ENCODE measurements at regions not wholly inside any gene's neighbourhood (a gene's known extent, or its start where the extent isn't known, plus 50 kb on each side); places are given as distances from the start of the nearest gene placed in this dataset.
A peak's percentile ranks its signal among the peaks of the same experiment; 100 is the strongest.

DNA sequence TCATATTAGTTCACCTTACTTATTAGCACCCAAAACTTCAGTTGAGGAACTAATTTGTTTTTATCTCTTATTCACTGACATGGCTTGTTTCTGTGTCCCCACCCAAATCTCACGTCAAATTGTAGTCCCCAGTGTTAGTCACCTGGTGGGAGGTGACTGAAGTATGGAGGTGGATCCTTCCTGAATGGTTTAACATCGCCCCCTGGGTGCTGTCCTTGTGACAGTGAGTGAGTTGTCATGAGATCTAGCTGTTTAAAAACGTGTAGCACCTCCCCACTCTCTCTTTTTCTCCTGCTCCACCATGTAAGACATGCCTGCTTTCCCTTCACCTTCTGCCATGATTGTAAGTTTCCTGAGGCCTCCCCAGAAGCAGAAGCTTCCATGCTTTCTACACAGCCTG is 75.0 kb upstream of the HECTD2 start:
- peaks cover 2% of the 10 kb centered on the region; the same call in 1 of the 2 replicates for H3K27me3 Mint-ChIP-seq (ENCODE audit: low read depth)
- ATAC-seq (peak; percentile 70), DNase-seq (ENCODE audit: low spot score) (peak; percentile 21)
- no peaks in the 10 kb centered on the region for H3K36me3 Mint-ChIP-seq
- peaks cover 4% of the 10 kb centered on the region; the same call in 1 of the 2 replicates for H3K4me1 Mint-ChIP-seq
- no peak overlapping the region for H3K4me3 Mint-ChIP-seq
- no peak overlapping the region for H3K27ac Mint-ChIP-seq
- CTCF ChIA-PET: interaction anchor here (1.4 to 1.6 kb wide), 2 partner anchors 36 to 37 kb away, joined by 5 to 6 read pairs; no protein-coding TSS in a partner anchor
- peaks cover 6% of the 10 kb centered on the region for H3K9me3 Mint-ChIP-seq
- TF ChIP-seq NFATC4 (CRISPR knock-in tag; IDR thresholded peaks at IDR 0.05): no peak
- no peak for TF ChIP-seq NR2C2 (CRISPR knock-in tag; IDR thresholded peaks at IDR 0.05)
- TF ChIP-seq MYBL2 (CRISPR knock-in tag; IDR thresholded peaks at IDR 0.05): no peak
- TF ChIP-seq, protein P1, sequence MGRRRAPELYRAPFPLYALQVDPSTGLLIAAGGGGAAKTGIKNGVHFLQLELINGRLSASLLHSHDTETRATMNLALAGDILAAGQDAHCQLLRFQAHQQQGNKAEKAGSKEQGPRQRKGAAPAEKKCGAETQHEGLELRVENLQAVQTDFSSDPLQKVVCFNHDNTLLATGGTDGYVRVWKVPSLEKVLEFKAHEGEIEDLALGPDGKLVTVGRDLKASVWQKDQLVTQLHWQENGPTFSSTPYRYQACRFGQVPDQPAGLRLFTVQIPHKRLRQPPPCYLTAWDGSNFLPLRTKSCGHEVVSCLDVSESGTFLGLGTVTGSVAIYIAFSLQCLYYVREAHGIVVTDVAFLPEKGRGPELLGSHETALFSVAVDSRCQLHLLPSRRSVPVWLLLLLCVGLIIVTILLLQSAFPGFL (CRISPR knock-in tag; IDR thresholded peaks at IDR 0.05; ENCODE audit: borderline replicate concordance): no peak
- TF ChIP-seq, protein P2, sequence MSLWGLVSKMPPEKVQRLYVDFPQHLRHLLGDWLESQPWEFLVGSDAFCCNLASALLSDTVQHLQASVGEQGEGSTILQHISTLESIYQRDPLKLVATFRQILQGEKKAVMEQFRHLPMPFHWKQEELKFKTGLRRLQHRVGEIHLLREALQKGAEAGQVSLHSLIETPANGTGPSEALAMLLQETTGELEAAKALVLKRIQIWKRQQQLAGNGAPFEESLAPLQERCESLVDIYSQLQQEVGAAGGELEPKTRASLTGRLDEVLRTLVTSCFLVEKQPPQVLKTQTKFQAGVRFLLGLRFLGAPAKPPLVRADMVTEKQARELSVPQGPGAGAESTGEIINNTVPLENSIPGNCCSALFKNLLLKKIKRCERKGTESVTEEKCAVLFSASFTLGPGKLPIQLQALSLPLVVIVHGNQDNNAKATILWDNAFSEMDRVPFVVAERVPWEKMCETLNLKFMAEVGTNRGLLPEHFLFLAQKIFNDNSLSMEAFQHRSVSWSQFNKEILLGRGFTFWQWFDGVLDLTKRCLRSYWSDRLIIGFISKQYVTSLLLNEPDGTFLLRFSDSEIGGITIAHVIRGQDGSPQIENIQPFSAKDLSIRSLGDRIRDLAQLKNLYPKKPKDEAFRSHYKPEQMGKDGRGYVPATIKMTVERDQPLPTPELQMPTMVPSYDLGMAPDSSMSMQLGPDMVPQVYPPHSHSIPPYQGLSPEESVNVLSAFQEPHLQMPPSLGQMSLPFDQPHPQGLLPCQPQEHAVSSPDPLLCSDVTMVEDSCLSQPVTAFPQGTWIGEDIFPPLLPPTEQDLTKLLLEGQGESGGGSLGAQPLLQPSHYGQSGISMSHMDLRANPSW (CRISPR knock-in tag; conservative IDR thresholded peaks at IDR 0.05; ENCODE audit: low read depth): no peak
- TF ChIP-seq ZNF396 (CRISPR knock-in tag; IDR thresholded peaks at IDR 0.05; ENCODE audit: borderline replicate concordance): no peak
- TF ChIP-seq, protein P3, sequence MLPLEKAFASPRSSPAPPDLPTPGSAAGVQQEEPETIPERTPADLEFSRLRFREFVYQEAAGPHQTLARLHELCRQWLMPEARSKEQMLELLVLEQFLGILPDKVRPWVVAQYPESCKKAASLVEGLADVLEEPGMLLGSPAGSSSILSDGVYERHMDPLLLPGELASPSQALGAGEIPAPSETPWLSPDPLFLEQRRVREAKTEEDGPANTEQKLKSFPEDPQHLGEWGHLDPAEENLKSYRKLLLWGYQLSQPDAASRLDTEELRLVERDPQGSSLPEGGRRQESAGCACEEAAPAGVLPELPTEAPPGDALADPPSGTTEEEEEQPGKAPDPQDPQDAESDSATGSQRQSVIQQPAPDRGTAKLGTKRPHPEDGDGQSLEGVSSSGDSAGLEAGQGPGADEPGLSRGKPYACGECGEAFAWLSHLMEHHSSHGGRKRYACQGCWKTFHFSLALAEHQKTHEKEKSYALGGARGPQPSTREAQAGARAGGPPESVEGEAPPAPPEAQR (CRISPR knock-in tag; IDR thresholded peaks at IDR 0.05): no peak
- TF ChIP-seq FOXK1 (CRISPR knock-in tag; IDR thresholded peaks at IDR 0.05): no peak
- TF ChIP-seq IRF2 (CRISPR knock-in tag; IDR thresholded peaks at IDR 0.05; ENCODE audit: borderline replicate concordance, low read depth): no peak
- no peak for TF ChIP-seq GABPB1 (CRISPR knock-in tag; IDR thresholded peaks at IDR 0.05)
- TF ChIP-seq, protein P4, sequence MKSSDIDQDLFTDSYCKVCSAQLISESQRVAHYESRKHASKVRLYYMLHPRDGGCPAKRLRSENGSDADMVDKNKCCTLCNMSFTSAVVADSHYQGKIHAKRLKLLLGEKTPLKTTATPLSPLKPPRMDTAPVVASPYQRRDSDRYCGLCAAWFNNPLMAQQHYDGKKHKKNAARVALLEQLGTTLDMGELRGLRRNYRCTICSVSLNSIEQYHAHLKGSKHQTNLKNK (CRISPR knock-in tag; IDR thresholded peaks at IDR 0.05): no peak
- TF ChIP-seq PRRX2 (CRISPR knock-in tag; IDR thresholded peaks at IDR 0.05): no peak
- no peak for TF ChIP-seq ZNF121 (CRISPR knock-in tag; IDR thresholded peaks at IDR 0.05)
- TF ChIP-seq SMAD3 (CRISPR knock-in tag; IDR thresholded peaks at IDR 0.05; ENCODE audit: borderline replicate concordance): no peak
- TF ChIP-seq, protein P5, sequence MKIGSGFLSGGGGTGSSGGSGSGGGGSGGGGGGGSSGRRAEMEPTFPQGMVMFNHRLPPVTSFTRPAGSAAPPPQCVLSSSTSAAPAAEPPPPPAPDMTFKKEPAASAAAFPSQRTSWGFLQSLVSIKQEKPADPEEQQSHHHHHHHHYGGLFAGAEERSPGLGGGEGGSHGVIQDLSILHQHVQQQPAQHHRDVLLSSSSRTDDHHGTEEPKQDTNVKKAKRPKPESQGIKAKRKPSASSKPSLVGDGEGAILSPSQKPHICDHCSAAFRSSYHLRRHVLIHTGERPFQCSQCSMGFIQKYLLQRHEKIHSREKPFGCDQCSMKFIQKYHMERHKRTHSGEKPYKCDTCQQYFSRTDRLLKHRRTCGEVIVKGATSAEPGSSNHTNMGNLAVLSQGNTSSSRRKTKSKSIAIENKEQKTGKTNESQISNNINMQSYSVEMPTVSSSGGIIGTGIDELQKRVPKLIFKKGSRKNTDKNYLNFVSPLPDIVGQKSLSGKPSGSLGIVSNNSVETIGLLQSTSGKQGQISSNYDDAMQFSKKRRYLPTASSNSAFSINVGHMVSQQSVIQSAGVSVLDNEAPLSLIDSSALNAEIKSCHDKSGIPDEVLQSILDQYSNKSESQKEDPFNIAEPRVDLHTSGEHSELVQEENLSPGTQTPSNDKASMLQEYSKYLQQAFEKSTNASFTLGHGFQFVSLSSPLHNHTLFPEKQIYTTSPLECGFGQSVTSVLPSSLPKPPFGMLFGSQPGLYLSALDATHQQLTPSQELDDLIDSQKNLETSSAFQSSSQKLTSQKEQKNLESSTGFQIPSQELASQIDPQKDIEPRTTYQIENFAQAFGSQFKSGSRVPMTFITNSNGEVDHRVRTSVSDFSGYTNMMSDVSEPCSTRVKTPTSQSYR (CRISPR knock-in tag; IDR thresholded peaks at IDR 0.05): no peak
- TF ChIP-seq, protein P6, sequence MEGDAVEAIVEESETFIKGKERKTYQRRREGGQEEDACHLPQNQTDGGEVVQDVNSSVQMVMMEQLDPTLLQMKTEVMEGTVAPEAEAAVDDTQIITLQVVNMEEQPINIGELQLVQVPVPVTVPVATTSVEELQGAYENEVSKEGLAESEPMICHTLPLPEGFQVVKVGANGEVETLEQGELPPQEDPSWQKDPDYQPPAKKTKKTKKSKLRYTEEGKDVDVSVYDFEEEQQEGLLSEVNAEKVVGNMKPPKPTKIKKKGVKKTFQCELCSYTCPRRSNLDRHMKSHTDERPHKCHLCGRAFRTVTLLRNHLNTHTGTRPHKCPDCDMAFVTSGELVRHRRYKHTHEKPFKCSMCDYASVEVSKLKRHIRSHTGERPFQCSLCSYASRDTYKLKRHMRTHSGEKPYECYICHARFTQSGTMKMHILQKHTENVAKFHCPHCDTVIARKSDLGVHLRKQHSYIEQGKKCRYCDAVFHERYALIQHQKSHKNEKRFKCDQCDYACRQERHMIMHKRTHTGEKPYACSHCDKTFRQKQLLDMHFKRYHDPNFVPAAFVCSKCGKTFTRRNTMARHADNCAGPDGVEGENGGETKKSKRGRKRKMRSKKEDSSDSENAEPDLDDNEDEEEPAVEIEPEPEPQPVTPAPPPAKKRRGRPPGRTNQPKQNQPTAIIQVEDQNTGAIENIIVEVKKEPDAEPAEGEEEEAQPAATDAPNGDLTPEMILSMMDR (IDR thresholded peaks at IDR 0.05): no peak
- POLR2A ChIA-PET: interaction anchor here (0.8 kb wide), 1 partner anchor 401 kb away, joined by 5 read pairs; no protein-coding TSS in a partner anchor

Data from WTC11 (cell line).